Cardiac fibroblast (primary cell): ENCODE measurements at regions not wholly inside any gene's neighbourhood (a gene's known extent, or its start where the extent isn't known, plus 50 kb on each side); places are given as distances from the start of the nearest gene placed in this dataset.

Source experiments
- DNase-seq, 2 donors: peaks; one replicate each; pipeline versions ENCODE4 v3.0.0 to v3.0.0-alpha.2; 2010; ENCODE audit warnings: low read depth in 2 of 2
- H3K4me3 ChIP-seq, 2 donors: replicated peaks in 1 of 2; 1 replicate in 1 of 2; 2 replicates in 1 of 2; pipeline ENCODE4 v1.5.1; 2011; ENCODE audit warnings: low read depth in 2 of 2, low read length in 2 of 2, mild to moderate bottlenecking in 2 of 2, moderate library complexity in 1 of 2
- CTCF ChIP-seq: IDR thresholded peaks from one replicate; pipeline ENCODE4 v1.5.1; 2011; ENCODE audit warnings: low read depth, mild to moderate bottlenecking, low read length, inconsistent platforms

DNA sequence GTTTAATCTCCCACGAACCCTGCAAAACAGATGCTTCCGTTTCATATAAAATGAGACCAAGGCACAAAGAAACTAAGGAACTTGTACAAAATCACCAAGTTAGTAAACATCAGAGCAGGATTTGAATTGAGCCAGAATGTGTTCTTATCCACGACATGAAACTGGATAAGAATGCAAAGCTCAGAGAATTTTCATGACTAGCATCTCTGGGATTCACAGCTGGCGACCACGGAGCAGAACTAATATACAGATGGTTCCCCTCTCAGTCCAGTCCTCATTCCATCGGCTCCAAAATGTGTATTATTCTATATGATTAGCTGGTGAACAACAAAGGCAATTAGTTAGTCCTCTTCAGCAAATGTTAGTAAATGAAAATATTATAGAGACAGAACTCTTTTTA lies 72.3 kb upstream of the ERG start:
- TF ChIP-seq CTCF: no peak
- DNase-seq: no peak
- H3K4me3 ChIP-seq: no peak overlapping the region

- no peak overlapping the region for H3K4me3 ChIP-seq
- DNase-seq: no peak
- no peak for TF ChIP-seq CTCF
Measured at GRCh38 chr21:38574895-38575575, 76.8 kb upstream of the ERG start.

GRCh38 chr21:38577887-38578286 lies 79.6 kb upstream of the ERG start:
- no peak for DNase-seq
- no peak for TF ChIP-seq CTCF
- no peak overlapping the region for H3K4me3 ChIP-seq

DNA sequence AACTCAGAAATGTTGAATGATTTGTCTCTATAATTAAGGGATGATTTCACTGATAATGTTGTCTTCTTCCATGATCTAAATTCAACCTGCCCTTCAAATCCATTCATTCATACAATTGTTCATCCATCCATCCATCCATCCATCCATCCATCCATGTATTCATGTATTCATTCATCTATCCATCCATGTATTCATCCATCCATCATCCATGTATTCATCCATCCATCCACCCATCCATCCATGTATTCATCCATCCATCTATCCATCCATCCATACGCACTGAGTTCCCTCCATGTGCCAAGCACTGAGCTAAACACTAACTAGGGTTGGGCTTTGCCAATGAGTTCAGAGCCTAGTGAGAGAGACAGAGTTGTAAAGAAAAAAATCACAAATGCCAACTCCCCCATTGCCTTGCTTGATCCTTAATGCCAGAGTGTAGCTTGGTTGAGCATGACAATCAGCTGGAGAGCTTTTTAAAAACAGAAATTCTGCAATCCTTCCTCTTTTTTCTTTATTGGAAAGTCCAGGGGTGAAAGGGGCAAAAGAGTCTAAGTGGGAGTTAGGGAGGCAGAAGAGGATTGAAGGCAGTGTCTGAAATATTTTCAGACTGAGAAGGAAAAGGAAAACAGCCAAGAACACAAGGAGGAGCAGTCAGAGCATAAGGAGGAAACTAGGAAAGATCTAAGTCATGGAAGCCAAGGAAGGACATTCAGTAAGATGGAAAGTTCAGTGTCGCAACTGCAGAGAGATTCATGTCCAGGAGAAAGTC lies 92.4 kb upstream of the ERG start:
- DNase-seq: no peak
- H3K4me3 ChIP-seq: no peak overlapping the region
- TF ChIP-seq CTCF: no peak

DNA sequence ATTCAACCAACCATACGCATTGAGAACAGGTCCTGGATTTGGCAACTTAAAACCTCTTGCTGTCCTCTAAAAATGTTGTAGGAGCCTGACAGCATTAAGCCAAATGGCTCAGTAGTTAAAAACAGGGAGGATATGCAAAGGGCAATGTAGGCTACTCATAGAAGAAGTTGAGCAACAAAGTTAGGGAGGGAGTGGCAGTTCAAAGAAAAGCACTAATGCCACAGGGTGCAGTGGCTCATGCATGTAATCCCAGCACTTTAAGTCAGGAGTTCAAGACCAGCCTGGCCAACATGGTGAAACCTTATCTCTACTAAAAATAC lies 92.9 kb upstream of the ERG start:
- DNase-seq: no peak
- no peak overlapping the region for H3K4me3 ChIP-seq
- TF ChIP-seq CTCF: no peak

GRCh38 chr21:38596264-38597042 lies 98.2 kb upstream of the ERG start:
- TF ChIP-seq CTCF: no peak
- no peak for DNase-seq
- H3K4me3 ChIP-seq: no peak overlapping the region
